LHCN-M2 (cell line): ENCODE measurements at regions not wholly inside any gene's neighbourhood (a gene's known extent, or its start where the extent isn't known, plus 50 kb on each side); places are given as distances from the start of the nearest gene placed in this dataset.

Experiments used
- DNase-seq: peaks from one replicate; pipeline ENCODE4 v3.0.0-alpha.2; 2012; ENCODE audit warnings: low read depth

DNA sequence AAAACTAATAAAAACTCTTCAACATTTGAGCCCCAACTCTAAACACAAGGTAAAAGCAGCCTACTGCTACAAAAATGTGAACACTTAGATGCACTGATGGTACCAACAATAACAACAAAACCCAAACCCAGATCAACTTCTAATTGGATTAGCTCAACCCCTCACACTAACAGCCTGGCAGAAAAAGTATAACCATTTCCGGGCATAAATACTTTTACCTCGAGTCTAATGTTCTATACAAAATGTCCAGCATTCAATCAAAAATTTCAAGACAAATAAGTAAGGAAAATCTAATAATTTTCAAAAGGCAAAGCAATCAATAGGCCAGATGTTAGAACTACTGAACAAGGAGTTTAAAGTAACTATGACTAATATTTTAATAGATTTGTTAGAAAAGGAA lies 303.3 kb downstream of the ARRDC4 start:
- no peak for DNase-seq

DNA sequence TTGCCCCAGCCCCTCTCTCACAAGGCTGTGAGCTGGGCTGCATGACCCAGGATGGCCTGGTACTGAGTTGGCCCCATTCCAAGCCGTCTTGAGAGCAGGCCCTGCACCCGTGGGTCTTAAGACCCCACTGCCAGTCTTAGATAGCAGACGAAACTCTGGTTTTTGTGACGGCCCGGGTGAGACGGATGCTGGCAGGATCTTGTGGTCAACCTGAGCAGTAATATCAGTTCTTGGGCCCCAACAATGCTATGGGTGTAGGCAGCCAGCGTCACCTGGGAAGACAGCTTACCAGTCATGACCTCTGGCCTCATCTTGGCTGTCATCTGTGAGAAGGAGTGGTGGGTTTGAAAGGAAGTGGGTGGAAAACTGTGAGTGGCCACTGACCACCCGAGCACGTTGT lies 305.8 kb downstream of the ARRDC4 start:
- no peak for DNase-seq

DNA sequence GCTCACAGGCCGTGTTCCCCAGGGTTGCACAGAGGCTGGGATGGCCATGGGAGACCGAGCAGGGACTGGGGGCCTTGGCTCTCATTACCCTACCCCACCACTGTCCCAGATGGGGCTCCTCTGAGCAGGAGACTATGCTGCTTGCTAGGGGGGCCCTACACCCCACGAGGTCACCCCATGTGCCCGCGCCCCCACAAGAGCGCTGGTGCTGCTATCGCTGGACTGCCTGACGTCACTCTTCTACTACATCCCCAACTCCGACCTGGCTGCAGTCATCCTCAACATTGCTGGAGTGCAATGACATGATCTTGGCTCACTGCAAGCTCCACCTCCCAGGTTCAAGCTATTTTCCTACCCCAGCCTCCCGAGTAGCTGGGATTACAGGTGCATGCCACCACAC lies 307.7 kb downstream of the ARRDC4 start:
- DNase-seq = no peak

GRCh38 chr15:98272625-98273024 lies 312.1 kb downstream of the ARRDC4 start:
- DNase-seq = no peak

DNA sequence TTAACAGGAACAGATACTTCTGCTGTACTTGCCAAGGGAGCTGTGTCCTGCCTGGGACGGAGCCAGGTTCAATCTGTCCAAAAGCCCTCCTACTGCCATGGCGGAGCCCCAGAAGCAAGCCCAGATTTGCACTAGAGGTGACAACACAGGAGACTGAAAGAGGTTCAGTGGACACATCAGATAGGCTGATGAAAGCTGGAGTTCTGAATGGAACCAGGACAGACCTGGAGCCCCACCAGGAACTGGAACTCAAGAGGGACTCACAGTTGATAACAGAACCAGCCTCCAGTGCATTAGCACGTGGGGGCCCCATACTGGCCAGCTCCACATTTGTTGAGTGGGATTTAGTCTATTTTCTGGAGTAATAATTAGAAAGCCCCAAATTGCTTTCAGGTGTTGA lies 315.5 kb downstream of the ARRDC4 start:
- DNase-seq = no peak

GRCh38 chr15:98277602-98278001 lies 317.1 kb downstream of the ARRDC4 start:
- DNase-seq = no peak

DNA sequence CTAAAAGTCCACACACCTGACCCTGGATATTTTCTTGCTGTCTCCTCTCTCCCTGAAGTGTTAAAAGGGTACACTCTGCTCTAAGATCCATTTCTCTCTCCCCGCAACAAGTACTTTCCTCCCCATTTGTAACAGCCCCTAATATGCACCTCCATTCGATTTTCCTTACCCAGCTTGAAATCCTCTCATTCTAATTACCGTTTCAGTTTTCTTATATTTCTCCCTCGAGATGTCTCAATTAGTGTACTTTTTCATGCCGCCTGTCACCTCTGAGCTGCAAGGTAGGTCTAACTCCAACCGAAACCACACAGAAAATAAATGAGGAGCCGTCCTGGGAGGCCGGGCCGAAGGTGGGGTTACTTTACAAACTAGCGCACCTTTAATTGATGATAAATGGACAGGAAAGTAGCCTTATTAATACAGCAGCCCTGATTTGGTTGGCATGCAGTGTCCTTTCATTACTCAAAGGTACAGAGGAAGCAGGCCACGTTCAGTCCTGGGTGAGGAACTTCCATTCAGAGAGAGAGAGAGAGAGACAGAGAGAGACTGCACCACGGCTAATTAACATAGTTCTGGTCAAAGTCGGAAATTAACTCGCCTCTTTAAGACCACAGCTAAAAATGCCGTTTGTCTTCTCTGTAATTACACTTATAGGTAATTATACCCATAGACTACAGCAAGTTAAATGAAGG lies 319.9 kb downstream of the ARRDC4 start:
- no peak for DNase-seq

DNA sequence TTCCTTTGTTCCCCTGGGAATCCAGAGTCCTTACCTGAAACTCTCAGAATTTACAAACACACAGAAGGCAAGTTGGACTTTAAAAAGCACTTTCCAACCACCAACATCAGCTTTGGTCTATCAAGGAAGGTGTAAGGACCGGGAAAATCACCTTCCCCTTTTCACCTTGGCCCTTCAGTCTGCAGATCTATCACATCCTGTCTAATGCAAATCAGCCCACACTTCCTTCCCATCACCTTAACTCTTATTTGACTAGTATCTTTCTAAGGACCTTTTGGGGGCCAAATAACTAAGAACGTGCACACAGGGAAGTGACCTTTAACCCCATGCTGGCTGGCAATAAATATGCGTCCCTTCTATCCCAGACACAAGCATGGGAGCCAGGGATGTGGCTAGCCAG lies 320.6 kb downstream of the ARRDC4 start:
- DNase-seq = no peak

GRCh38 chr15:98282656-98283332 lies 322.3 kb downstream of the ARRDC4 start:
- no peak for DNase-seq

DNA sequence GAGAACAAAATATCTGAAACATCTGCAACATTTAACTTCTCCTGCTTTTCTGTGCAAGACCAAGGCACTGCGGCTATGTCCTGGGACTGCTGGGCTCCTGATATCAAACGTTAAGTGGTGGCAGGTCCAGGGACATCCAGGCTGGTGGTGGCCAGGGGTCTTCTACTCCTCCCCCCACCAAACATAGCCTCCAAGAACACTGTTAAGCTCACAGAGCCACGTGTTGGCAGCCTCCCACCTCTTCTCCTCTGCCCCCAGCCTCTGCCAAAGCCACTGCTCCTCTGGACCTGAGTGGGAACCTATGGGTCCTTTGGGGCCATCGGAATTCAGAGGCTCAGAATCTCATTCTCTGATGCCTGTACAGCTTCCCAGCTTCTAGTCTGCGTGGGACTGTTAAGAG lies 325.7 kb downstream of the ARRDC4 start:
- DNase-seq = no peak

GRCh38 chr15:98286831-98287230 lies 326.3 kb downstream of the ARRDC4 start:
- peak; percentile 39 for DNase-seq

GRCh38 chr15:98288091-98288590 lies 327.6 kb downstream of the ARRDC4 start:
- no peak for DNase-seq

DNA sequence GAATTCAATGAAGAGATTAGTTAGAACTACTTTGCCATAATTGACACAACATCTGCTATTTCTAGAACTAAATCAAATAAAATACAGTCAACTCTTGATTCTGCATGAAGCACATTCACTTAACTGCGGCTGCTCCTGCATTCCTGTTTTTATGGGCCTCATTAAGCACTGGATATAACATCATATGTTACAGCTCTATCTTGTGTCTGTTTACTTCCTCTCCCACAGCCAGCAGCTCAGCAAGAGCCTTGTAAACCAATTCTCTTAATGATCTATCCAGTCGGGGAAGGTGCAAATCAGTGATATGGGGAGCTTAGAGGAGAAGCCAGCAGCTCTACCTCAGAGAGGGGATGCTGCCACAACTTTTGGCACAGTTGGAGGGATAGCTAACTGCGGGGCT lies 329.2 kb downstream of the ARRDC4 start:
- no peak for DNase-seq

- DNase-seq = peak; percentile 22
Measured at GRCh38 chr15:98292442-98293240, 332.1 kb downstream of the ARRDC4 start.

- no peak for DNase-seq
Measured at GRCh38 chr15:98294126-98294525, 333.6 kb downstream of the ARRDC4 start.

DNA sequence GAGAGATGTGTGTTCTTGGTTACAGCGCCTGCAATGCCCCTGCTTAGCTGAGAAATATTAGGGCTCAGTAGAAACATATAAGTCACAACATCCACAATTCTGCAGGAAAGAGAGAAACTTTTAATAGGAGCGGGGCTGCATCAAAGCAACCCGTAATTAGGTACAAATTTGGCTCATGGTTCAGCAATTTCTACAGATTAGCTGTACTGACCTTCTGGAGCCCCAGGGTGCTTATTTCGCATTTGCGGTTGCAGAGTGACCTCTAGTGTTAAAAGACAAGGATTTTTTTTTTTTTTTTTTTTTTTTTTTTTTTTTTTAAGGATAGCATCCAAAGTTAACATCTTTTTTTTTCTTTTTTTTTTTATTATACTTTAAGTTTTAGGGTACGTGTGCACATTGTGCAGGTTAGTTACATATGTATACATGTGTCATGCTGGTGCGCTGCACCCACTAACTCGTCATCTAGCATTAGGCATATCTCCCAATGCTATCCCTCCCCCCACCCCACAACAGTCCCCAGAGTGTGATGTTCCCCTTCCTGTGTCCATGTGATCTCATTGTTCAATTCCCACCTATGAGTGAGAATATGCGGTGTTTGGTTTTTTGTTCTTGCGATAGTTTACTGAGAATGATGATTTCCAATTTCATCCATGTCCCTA lies 334.7 kb downstream of the ARRDC4 start:
- DNase-seq = peak; percentile 43

DNA sequence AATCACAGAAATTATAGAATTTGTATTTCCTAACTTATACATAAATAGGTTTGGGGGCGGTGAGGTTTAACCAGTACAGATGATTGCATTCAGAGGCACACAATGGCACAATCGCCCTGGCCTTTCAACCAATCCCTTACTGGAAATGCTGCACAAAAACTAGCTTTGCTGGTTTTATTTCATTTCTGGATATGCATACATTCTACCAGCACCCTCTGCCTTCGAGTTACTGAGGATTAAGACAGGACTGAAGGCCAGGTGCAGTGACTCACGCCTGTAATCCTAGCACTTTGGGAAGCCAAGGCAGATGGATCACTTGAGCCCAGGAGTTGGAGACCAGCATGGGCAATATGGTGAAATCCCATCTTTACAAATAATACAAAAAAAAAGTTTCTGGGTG lies 336.1 kb downstream of the ARRDC4 start:
- no peak for DNase-seq

- DNase-seq = no peak
Measured at GRCh38 chr15:98304371-98304770, 343.9 kb downstream of the ARRDC4 start.

DNA sequence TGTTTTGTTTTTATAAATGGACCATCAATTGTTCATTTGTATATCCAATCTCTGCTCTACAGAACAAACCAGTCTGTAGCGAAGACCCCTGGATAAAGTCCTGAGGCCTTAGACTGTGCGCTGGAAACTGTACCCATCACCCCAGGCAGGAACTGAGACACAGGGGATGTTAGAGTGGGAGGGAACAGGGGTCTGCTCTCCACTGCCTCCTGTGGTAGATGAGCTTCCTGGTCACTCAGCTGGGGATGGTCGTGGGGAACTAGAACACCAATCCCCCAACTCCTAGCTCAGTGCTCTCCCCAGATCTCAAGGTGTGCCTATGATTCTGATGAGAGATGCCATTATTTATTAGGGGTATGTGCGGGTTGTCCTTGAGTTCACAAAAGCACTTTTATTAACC lies 340.2 kb upstream of the IGF1R start:
- no peak for DNase-seq

- DNase-seq = peak; percentile 66
Measured at GRCh38 chr15:98311566-98312188, 336.7 kb upstream of the IGF1R start.

- DNase-seq = no peak
Measured at GRCh38 chr15:98312913-98313312, 335.4 kb upstream of the IGF1R start.
